IPS-NIHi7 (cell line): ENCODE measurements at regions not wholly inside any gene's neighbourhood (a gene's known extent, or its start where the extent isn't known, plus 50 kb on each side); places are given as distances from the start of the nearest gene placed in this dataset.
A peak's percentile ranks its signal among the peaks of the same experiment; 100 is the strongest.
"Not testable (repeated sequence)": the region's sequence is repeated elsewhere in the genome, so short reads cannot be mapped to it uniquely, and the experiment has no call there.

Source experiments
- DNase-seq: peaks from one replicate; pipeline ENCODE4 v3.0.0; 2012; ENCODE audit warnings: mixed read lengths; ENCODE audit errors: extremely low spot score

DNA sequence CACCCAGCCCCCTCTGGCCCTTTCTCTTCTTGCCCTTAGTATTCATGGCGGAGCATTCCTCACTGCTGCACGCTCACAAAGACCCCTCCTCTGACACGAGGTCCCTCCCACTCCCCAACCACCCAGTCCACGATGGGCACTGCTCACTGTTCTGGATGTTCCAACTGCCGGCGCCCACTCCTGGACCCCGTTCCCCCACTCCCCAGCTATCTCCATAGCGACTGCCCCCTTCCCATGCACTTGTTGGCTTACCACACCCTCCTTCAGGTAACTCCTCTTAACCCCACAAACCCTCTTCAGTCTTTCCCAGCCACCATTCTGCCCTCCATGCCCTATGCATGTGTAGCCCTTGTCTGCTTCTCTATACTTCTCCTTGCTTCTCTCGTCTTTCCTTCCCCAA is 961.5 kb upstream of the DEFB115 start:
- DNase-seq = not testable (repeated sequence)

DNA sequence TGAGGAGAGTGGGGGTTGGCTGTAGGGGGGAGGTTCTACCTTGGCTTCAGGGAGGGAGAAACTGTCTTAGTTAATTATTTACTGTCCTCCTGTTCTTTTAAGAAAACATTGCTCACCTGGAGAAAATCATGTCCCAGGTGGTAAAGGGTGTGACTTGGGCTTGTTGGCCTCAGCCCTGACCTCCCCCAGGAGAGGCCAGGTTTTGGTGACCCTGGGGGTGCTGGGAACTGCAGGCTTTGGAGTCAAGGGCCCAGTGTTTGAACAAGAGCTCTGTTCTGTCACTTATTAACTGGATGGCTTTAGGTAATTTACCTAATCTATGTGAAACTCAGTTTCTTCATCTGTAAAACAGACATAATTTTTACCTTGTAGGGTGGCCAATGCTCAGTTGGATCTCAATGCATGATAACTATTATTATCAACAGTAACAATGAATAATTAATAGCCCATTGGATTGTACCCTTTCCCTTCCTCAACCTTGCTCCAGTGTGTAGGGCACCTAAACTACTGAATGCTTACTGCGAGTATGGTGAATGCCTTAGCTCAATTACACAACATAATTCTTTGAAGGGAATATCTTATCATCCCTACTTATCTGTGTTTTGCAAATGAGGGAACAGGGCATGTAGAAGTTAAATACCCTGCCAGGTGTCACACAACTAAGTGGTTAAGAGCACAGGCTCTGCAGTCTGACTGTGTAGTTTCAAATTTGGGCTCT is 959.4 kb upstream of the DEFB115 start:
- DNase-seq = not testable (repeated sequence)

- DNase-seq = not testable (repeated sequence)
Observed at GRCh38 chr20:30300220-30300642, 957.2 kb upstream of the DEFB115 start.

DNA sequence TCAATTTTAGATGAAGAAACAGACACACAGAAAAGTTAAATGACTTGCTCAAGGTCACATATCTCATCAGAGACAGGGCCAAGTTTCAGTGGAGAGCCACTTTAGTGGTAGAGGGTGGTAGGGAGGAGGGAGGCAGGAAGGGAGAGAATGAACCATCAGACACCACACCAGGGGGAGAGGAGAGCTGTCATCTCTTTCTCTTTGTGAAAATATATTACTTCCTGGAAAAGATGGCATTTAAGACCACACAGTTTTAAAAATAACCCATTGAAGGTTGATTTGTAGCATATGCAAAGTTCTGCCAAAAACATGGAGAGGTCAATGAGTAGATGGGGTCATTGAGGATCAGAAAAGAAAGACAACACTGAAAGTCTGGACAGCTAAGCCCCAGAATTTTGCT is 954.7 kb upstream of the DEFB115 start:
- not testable (repeated sequence) for DNase-seq

GRCh38 chr20:30309938-30310337 is 947.5 kb upstream of the DEFB115 start:
- not testable (repeated sequence) for DNase-seq

DNA sequence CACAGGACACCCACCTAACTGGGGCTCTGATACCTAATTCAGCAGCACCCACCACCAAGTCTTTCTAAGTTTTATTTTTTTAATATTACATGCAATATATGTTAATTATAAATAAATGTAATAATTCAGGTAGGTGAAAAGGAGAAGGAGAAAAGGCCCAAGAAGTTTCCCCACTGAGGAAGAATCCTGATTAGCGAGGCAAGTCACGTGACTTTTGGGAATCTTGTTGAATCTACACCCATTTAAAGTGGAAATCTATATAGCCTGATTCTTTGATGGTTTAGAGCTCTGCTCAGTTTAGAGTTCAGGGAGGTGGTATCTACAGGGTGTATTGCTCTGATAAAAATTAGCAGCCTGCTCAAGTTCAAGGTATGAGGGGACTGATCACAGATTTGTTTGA is 947.1 kb upstream of the DEFB115 start:
- DNase-seq = not testable (repeated sequence)

GRCh38 chr20:30312220-30312619 is 945.2 kb upstream of the DEFB115 start:
- not testable (repeated sequence) for DNase-seq

DNA sequence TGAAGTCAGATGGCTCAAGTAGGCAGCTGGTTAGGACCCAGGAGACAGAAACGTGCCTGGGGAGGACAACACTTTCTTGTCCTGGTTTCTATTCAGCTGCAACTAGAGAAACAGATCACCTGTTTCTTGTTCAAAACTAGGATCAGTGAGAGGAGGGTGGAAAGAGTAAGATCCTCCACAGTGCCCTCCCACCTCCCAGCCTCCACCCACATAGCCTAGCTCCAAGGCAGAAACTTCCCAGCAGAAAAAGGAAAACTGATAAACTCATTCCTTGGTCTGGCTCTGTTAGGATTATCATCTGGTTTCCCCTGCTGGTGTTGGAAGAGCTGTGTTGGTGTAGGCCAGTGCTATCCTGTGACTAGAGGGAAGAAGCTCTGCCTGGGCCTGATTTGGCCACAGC is 943.8 kb upstream of the DEFB115 start:
- not testable (repeated sequence) for DNase-seq

DNA sequence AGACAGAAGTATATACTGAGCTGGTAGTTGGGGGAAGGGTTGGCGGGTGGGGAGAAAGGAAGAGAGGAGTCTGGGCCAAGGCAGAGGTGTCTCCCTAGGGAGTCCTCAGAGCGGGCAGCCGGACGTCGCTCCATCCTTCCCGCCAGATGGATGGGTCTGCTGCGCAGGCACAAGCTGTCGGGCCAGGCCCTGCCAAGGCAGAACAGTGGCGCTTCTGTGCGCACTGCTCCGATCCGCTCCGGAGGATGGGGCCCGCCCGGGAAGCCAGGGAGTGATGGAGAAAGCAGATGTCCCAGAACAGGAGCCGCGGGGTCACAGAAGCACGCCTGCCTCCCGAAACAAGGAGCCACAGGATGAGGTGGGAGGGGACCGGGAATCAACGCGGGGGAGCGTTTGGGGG is 941.4 kb upstream of the DEFB115 start:
- DNase-seq = peak; percentile 5

- DNase-seq = not testable (repeated sequence)
Observed at GRCh38 chr20:30316532-30317299, 940.7 kb upstream of the DEFB115 start.

GRCh38 chr20:30333744-30334143 is 923.7 kb upstream of the DEFB115 start:
- not testable (repeated sequence) for DNase-seq

GRCh38 chr20:30337556-30337955 is 919.9 kb upstream of the DEFB115 start:
- DNase-seq = not testable (repeated sequence)

DNA sequence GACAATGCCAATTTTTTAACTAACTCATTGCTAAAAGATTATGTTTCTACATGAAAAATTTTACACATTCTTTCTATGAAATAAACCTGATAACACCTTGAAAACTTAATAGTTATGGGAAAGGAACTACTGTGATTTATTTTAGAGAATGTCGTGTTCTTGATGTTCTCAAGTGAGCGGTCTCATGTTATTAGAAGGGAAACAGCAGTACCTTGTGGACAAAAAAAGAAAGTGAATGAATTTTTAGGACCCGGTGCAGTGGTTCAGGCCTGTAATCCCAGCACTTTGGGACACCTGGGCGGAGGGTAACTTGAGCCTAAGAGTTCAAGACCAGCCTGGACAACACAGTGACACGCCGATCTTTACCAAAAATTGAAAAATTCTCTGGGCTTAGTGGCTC is 908.5 kb upstream of the DEFB115 start:
- DNase-seq = not testable (repeated sequence)

GRCh38 chr20:30356854-30357467 is 900.5 kb upstream of the DEFB115 start:
- not testable (repeated sequence) for DNase-seq

GRCh38 chr20:30361756-30362155 is 895.7 kb upstream of the DEFB115 start:
- not testable (repeated sequence) for DNase-seq

GRCh38 chr20:30376430-30376766 is 881.1 kb upstream of the DEFB115 start:
- not testable (repeated sequence) for DNase-seq

DNA sequence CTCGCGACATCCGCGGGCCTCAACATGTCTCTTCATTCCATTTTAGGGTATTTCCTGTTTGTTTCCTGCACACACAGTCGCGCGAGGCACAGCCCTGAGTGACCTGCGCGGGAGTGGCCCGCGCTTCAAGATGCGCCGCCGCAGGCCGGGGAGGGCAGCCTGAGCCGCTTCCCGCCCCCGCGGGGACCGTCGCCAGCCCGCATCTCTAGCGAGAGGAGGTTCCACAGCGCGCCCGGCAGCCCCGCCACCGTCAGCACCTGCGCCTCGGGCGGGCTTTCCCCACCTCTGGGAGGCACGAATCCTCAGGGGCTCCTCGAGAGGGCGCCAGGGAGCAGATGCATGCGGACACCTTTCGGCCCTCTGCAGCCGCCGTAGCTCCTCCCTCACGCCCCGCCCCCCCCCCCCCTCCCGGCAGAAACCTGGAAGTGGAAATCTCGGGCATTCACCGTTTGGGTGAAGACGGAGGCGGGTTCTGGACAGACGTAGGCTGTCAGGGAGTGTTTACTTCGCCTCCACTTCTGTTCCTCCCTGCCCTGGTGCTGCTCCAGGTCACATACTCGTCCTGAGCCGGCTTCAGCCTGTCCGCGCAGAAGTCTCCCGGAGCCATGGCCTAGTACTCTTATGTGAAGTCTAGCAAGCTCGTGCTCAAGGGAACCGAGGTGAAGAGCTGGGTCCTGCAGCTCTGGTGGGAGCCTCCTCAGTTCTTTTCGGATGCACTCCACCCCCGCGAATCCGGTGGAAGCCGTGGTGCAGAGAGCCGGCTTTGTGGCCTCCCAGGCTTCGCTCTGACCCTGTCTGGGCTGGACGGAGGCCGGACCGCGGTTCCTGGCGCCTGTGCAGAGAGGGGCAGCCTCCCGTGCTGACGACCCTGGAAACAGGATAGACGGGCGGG is 880.5 kb upstream of the DEFB115 start:
- DNase-seq = peak; percentile 75

DNA sequence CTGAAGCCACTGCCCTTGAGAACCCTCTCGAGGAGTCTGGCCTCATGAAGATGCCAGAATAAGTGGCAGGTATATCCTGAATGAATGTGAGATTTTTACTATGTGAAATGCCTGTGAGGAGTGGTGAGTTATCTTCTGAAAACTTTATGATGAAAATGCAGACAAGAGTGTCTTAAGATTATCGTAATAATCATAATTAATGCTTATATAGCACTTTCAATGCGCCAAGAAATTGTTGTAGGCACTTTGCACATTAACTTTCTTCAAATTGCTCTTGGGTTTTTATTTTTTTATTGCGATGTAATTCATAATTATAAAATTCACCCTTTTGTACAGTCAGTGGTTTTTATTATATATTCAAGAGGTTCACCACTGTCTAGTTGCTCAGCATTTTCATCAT is 879.1 kb upstream of the DEFB115 start:
- not testable (repeated sequence) for DNase-seq

GRCh38 chr20:30378721-30379120 is 878.7 kb upstream of the DEFB115 start:
- DNase-seq = not testable (repeated sequence)

DNA sequence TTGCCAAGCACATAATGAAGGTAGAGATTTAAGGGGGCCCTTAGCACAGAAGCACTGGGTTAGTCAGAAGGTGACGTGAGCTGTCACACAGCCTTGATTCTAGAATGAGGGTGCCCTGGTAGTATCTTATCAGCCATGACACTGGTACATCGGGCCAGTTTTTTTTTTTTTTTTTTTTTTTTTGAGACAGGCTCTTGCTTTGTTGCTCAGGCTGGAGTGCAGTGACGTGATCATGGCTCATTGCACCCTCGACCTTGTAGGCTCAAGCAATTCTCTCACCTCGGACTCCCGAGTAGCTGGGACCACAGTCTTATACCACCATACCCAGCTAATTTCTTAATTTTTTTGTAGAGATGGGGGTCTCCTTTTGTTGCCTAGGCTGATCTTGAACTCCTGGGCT is 872.6 kb upstream of the DEFB115 start:
- DNase-seq = not testable (repeated sequence)

GRCh38 chr20:30386099-30386498 is 871.4 kb upstream of the DEFB115 start:
- not testable (repeated sequence) for DNase-seq

- DNase-seq = not testable (repeated sequence)
Observed at GRCh38 chr20:30387823-30388222, 869.6 kb upstream of the DEFB115 start.
